ENCODE measurements at regions not wholly inside any gene's neighbourhood (a gene's known extent, or its start where the extent isn't known, plus 50 kb on each side); places are given as distances from the start of the nearest gene placed in this dataset. TPM values are rescaled to one million over a fixed set of nuclear protein-coding genes. Genes with fewer than 3 reads are reported as not detected.

Small RNA genes in the stretch of these regions (small RNA-seq; reads per million reads assigned to genes)
- not detected for gene RNU6-1023P (ENCODE audit: low replicate concordance)

All from tongue (tissue), 1 donor.